ENCODE measurements at regions not wholly inside any gene's neighbourhood (a gene's known extent, or its start where the extent isn't known, plus 50 kb on each side); places are given as distances from the start of the nearest gene placed in this dataset.
A peak's percentile ranks its signal among the peaks of the same experiment; 100 is the strongest.

- TSS peak; percentile 83 for BruUV-seq (replicated peaks)
- ChIA-PET RAD21 (ENCODE audit: low non-redundant PET in 1 of 2, low total read pairs in 2 of 2, uncharacterized antibody in 2 of 2, unreplicated experiment in 2 of 2) (interaction anchor here in 1 of 2 experiments (0.6 kb wide), 1 partner anchor 780 kb away, joined by 4 read pairs; no protein-coding TSS in a partner anchor), CTCF (interaction anchor here (1.3 to 1.5 kb wide), 2 partner anchors 13 to 51 kb away, joined by 3 to 5 read pairs; no protein-coding TSS in a partner anchor), POLR2A (interaction anchor here (1.3 kb wide), 2 partner anchors 9 to 69 kb away, joined by 3 read pairs; no protein-coding TSS in a partner anchor)
- DNase-seq (ENCODE audit: low read depth, low spot score) (peak; percentile 87), ATAC-seq (peak; percentile 77)
- Histone ChIP-seq H3K4me2 (ENCODE audit: low read length) (peak overlapping the region; percentile 67), H3K4me3 (replicated peaks in 1 of 2; ENCODE audit: low read depth in 1 of 2, low read length in 2 of 2) (peak overlapping the region; percentile 11 to 15; a peak in 3 of 4 replicates), H3K27ac (ENCODE audit: low read depth, low read length) (peak overlapping the region; percentile 94), H3K36me3 (ENCODE audit: control insufficient read depth in 1 of 2, insufficient read depth in 2 of 2, low read length in 2 of 2) (no peaks in the 10 kb centered on the region; a peak in 1 of 4 replicates), H3K9me3 (ENCODE audit: control insufficient read depth in 1 of 2, insufficient read depth in 1 of 2, low read depth in 1 of 2, low read length in 2 of 2) (no peaks in the 10 kb centered on the region), H3K4me1 (ENCODE audit: control insufficient read depth in 1 of 2, insufficient read depth in 2 of 2, low read length in 2 of 2) (peaks cover 44 to 91% of the 10 kb centered on the region in 2 experiments), H3K9me2 (ENCODE audit: insufficient read depth) (no peaks in the 10 kb centered on the region), H4K20me1 (ENCODE audit: insufficient read depth) (no peaks in the 10 kb centered on the region), H2AFZ (ENCODE audit: low read depth, low read length, poor library complexity, severe bottlenecking) (no peak overlapping the region), H3K79me2 (ENCODE audit: insufficient read depth, low read length) (no peaks in the 10 kb centered on the region; the same call in 1 of the 2 replicates), H3K27me3 (ENCODE audit: insufficient read depth, low read length) (no peaks in the 10 kb centered on the region), H3K9ac (ENCODE audit: low read length) (peak overlapping the region; percentile 68)
- peak; percentile 54; the same call in 1 of the 2 replicates for TF ChIP-seq POLR2AphosphoS5 (IDR thresholded peaks at IDR 0.05; ENCODE audit: low read depth, low read length)
- TF ChIP-seq ZFX (IDR thresholded peaks at IDR 0.05), result no peak
- intact Hi-C loops (cut with micrococcal nuclease), result loop anchor here (1.0 to 2.0 kb wide), 2 partner anchors 8 to 50 kb away; no protein-coding TSS in a partner anchor
Measured at GRCh38 chr7:130844811-130845580, 111.0 kb upstream of the KLF14 start.

GRCh38 chr7:130845581-130846085, 111.6 kb upstream of the KLF14 start:
- Histone ChIP-seq H3K27ac (ENCODE audit: low read depth, low read length) (peak overlapping the region; percentile 94), H2AFZ (ENCODE audit: low read depth, low read length, poor library complexity, severe bottlenecking) (no peak overlapping the region), H4K20me1 (ENCODE audit: insufficient read depth) (no peaks in the 10 kb centered on the region), H3K9me2 (ENCODE audit: insufficient read depth) (no peaks in the 10 kb centered on the region), H3K4me2 (ENCODE audit: low read length) (peak overlapping the region; percentile 67), H3K36me3 (ENCODE audit: control insufficient read depth in 1 of 2, insufficient read depth in 2 of 2, low read length in 2 of 2) (no peaks in the 10 kb centered on the region; a peak in 1 of 4 replicates), H3K79me2 (ENCODE audit: insufficient read depth, low read length) (no peaks in the 10 kb centered on the region; the same call in 1 of the 2 replicates), H3K9ac (ENCODE audit: low read length) (peak overlapping the region; percentile 68), H3K9me3 (ENCODE audit: control insufficient read depth in 1 of 2, insufficient read depth in 1 of 2, low read depth in 1 of 2, low read length in 2 of 2) (no peaks in the 10 kb centered on the region), H3K27me3 (ENCODE audit: insufficient read depth, low read length) (no peaks in the 10 kb centered on the region), H3K4me1 (ENCODE audit: control insufficient read depth in 1 of 2, insufficient read depth in 2 of 2, low read length in 2 of 2) (peaks cover 44 to 91% of the 10 kb centered on the region in 2 experiments), H3K4me3 (replicated peaks in 1 of 2; ENCODE audit: low read depth in 1 of 2, low read length in 2 of 2) (peak overlapping the region; percentile 11 to 15; a peak in 3 of 4 replicates)
- ChIA-PET RAD21 (ENCODE audit: low non-redundant PET in 1 of 2, low total read pairs in 2 of 2, uncharacterized antibody in 2 of 2, unreplicated experiment in 2 of 2) (interaction anchor here in 1 of 2 experiments (0.6 kb wide), 1 partner anchor 781 kb away, joined by 4 read pairs; no protein-coding TSS in a partner anchor), CTCF (interaction anchor here (1.3 to 1.5 kb wide), 2 partner anchors 13 to 51 kb away, joined by 3 to 5 read pairs; no protein-coding TSS in a partner anchor), POLR2A (interaction anchor here (1.3 kb wide), 2 partner anchors 10 to 69 kb away, joined by 3 read pairs; no protein-coding TSS in a partner anchor)
- DNase-seq (ENCODE audit: low read depth, low spot score), result peak; percentile 88
- TF ChIP-seq POLR2A (IDR thresholded peaks at IDR 0.05; ENCODE audit: borderline replicate concordance, extremely low read depth, insufficient read depth, insufficient read length) (peak; percentile 59), TCF7L2 (IDR thresholded peaks at IDR 0.05; ENCODE audit: borderline replicate concordance, extremely low read depth, insufficient read depth, insufficient read length) (peak; percentile 96), FOSL1 (IDR thresholded peaks at IDR 0.05; ENCODE audit: low read depth) (no peak), ELF1 (IDR thresholded peaks at IDR 0.05; ENCODE audit: borderline replicate concordance, low read depth) (no peak), POLR2AphosphoS5 (IDR thresholded peaks at IDR 0.05; ENCODE audit: low read depth, low read length) (peak; percentile 46; the same call in 1 of the 2 replicates), JUND (IDR thresholded peaks at IDR 0.05) (no peak)
- ATAC-seq, result peak; percentile 90
- TSS peak; percentile 88 for BruUV-seq (replicated peaks)
- intact Hi-C loops (cut with micrococcal nuclease), result loop anchor here (1.0 to 2.0 kb wide), 2 partner anchors 8 to 49 kb away; no protein-coding TSS in a partner anchor
